GM12865 (cell line): ENCODE measurements at regions not wholly inside any gene's neighbourhood (a gene's known extent, or its start where the extent isn't known, plus 50 kb on each side); places are given as distances from the start of the nearest gene placed in this dataset.

ENCODE experiments used
- DNase-seq: peaks from one replicate; pipeline ENCODE4 v3.0.0; 2010; ENCODE audit warnings: low read depth
- H3K4me3 ChIP-seq: 2 replicates; pipeline ENCODE4 v1.5.1; 2011; ENCODE audit warnings: mild to moderate bottlenecking, low read depth, low read length, control low read depth
- TF ChIP-seq, protein P1 (sequence below): IDR thresholded peaks from 2 replicates; pipeline ENCODE4 v1.5.1; 2011; ENCODE audit warnings: low read length, control low read depth, low read depth, inconsistent platforms; ENCODE audit not compliant: insufficient read depth; ENCODE audit errors: missing control alignments

DNA sequence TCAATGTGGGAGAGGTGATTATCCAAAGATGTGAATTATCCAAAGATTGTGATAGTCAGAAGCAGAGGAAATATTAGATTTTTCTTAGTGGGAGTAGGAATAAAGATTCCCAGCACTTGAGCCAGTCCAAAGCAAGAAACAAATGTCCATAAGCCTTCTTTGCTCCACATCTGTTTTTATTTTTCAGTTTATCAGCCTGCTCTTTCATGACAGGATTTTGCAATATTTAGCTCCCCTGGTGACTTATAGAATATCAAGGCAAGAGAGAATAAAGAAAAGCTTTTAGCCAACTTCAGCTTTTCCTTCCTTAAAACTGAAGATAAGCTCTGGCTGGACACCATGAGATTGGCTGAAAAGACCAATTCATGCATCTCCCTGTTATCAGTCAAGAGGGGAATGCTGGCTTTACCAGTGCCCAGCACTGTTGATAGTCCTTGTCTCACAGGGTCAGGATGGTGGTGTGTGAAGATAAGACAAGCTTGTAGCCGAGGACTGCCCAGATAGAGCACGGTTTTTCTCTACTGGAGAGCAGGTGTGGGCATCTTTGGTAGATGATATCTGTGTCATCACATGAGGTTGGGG, 706.5 kb downstream of the KCNJ2 start:
- no peak for DNase-seq
- no peak overlapping the region for H3K4me3 ChIP-seq
- TF ChIP-seq, protein P1, sequence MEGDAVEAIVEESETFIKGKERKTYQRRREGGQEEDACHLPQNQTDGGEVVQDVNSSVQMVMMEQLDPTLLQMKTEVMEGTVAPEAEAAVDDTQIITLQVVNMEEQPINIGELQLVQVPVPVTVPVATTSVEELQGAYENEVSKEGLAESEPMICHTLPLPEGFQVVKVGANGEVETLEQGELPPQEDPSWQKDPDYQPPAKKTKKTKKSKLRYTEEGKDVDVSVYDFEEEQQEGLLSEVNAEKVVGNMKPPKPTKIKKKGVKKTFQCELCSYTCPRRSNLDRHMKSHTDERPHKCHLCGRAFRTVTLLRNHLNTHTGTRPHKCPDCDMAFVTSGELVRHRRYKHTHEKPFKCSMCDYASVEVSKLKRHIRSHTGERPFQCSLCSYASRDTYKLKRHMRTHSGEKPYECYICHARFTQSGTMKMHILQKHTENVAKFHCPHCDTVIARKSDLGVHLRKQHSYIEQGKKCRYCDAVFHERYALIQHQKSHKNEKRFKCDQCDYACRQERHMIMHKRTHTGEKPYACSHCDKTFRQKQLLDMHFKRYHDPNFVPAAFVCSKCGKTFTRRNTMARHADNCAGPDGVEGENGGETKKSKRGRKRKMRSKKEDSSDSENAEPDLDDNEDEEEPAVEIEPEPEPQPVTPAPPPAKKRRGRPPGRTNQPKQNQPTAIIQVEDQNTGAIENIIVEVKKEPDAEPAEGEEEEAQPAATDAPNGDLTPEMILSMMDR: no peak

DNA sequence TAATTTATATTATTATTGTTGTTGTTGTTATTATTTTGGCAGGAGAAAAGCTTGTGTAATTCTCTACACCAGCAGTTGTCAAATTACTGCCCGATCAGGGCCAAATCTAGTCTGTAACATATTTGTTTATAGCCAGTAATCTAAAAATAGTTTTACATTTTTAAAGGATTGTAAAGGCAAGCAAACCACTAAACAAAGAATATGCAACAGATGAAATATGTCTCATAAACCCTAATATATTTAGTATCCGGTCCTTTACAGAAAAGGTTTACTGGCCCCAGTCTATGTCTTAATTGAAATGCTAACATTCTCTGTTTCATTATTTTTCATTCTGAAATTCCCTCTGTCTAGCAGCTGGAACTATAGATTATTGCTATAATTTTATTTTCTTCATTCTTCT, 709.5 kb downstream of the KCNJ2 start:
- DNase-seq: no peak
- no peak overlapping the region for H3K4me3 ChIP-seq
- TF ChIP-seq, protein P1: no peak

DNA sequence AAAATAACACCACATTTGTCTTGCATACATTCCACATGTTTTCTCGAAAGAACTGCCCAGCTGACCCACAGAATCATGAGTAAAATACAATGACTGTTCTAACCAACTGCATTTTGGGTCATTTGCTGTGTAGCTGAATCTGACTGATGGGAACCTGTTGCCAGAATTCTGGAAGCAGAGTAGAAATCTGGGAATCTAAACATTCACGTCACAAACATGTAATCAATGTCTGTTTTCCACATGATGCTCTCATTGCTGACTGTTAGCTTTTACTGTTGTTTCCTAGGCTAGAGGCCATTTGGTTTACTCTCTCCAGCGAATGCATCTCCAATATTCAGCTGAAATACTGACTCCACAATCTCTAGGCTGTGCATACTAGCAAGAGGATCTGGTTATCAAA, 710.1 kb downstream of the KCNJ2 start:
- H3K4me3 ChIP-seq: no peak overlapping the region
- DNase-seq: no peak
- TF ChIP-seq, protein P1: no peak

DNA sequence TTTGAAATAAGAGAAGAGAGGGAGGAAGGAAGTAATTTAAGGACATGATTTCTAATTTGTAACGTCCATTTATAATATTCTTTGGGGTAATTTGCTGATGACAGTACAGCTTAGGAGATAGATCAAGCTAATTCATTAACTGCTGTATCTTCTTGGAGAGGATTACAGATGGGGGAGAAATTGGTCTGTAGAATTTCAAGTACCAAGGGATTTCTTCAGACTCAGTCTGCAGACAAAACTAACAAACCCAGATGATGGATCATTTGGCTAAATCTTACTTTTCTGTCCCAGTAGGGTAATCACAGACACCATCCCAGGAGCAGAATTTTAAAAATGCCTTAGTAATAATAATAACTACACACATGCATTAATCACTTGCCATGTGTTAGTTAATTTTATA, 711.8 kb downstream of the KCNJ2 start:
- no peak for DNase-seq
- TF ChIP-seq, protein P1: no peak
- no peak overlapping the region for H3K4me3 ChIP-seq

DNA sequence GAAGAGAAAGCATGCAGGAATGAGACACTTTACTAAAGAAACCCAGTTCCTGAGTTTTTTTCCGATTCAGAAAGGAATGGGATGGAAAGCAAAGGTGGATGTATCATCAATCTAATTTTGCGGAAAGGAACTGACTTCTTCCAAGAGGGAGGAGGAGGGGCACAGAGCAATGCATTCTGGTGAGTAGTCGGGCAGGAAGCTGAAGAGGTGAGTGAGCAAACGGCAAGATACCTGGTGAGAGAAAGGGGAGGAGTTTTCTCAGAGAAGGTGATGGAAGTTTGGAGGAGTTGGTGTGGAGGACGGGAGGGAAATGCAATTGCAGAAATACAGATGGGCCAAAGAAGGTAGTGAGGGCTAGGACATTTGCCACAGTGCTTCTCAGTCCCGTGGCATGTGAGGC, 713.2 kb downstream of the KCNJ2 start:
- no peak for DNase-seq
- no peak overlapping the region for H3K4me3 ChIP-seq
- TF ChIP-seq, protein P1: no peak

DNA sequence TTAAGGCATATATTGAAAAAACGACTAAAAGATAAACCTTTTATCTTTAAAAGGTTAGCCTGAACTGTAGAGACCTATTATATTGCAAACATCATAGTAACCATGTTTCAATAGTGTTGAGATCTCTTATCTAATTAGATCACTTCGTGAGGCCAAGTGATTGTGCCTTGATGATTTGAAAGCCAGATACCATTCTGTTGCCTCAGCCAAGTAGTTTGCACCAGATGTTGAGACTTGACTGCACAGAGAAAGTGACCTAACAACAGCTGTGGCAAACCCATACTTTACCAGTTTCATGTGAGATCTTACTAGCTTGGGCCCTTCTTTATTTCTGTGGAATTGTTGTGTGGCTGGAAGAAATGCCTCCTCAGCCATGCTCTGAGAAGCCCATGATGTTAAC, 717.3 kb downstream of the KCNJ2 start:
- TF ChIP-seq, protein P1: no peak
- DNase-seq: no peak
- no peak overlapping the region for H3K4me3 ChIP-seq

DNA sequence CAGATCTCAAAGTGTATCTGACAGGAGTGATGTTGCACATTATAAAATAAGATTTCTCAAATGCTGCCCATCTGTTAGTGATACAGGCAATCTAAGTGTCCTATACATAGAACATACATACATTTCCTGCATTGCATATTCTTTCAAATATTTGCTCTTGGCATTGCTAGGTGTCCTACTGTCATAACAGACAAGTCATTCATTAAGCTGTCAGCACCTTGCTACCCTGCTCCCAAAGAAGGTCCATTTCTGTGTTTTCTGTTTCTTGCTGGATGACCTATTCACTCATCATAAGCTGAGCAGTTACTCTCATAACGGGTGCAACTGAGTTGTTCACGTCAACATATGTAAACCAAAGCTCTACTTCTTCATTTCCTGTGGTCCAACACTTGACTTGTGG, 719.0 kb downstream of the KCNJ2 start:
- no peak for DNase-seq
- TF ChIP-seq, protein P1: no peak

More for the DNA sequence above, 719.0 kb downstream of the KCNJ2 start:
- no peak overlapping the region for H3K4me3 ChIP-seq
